ENCODE measurements at regions not wholly inside any gene's neighbourhood (a gene's known extent, or its start where the extent isn't known, plus 50 kb on each side); places are given as distances from the start of the nearest gene placed in this dataset.

- Histone ChIP-seq H3K4me1 (ENCODE audit: insufficient read depth, low read length) (no peaks in the 10 kb centered on the region), H3K27me3 (ENCODE audit: insufficient read depth, low read length) (no peaks in the 10 kb centered on the region), H3K4me3 (ENCODE audit: low read length in 2 of 2) (no peak overlapping the region), H3K36me3 (ENCODE audit: insufficient read depth, low read length) (no peaks in the 10 kb centered on the region), H3K27ac (ENCODE audit: low read depth, low read length) (no peak overlapping the region), H3K9me3 (ENCODE audit: control insufficient read depth in 1 of 2, low read length in 2 of 2) (no peaks in the 10 kb centered on the region)
- H3K36me3 Mint-ChIP-seq: no peaks in the 10 kb centered on the region
- ChIA-PET CTCF (ENCODE audit: partially characterized antibody) (no interaction called here), POLR2A (ENCODE audit: partially characterized antibody) (no interaction called here)
- H3K4me3 Mint-ChIP-seq: no peak overlapping the region
- intact Hi-C loops (cut with micrococcal nuclease): no loop called here
- H3K27ac Mint-ChIP-seq: no peak overlapping the region
- H3K9me3 Mint-ChIP-seq: peaks cover 0 to 23% (median 9%) of the 10 kb centered on the region in 8 donors
- no peaks in the 10 kb centered on the region for H3K4me1 Mint-ChIP-seq
- no peaks in the 10 kb centered on the region for H3K27me3 Mint-ChIP-seq
- no peak for DNase-seq
These were observed 259.8 kb upstream of the GALNT17 start for GRCh38 chr7:70872188-70872587.

- Histone ChIP-seq H3K27me3 (ENCODE audit: insufficient read depth, low read length) (no peaks in the 10 kb centered on the region), H3K36me3 (ENCODE audit: insufficient read depth, low read length) (no peaks in the 10 kb centered on the region), H3K4me3 (ENCODE audit: low read length in 2 of 2) (no peak overlapping the region), H3K27ac (ENCODE audit: low read depth, low read length) (no peak overlapping the region), H3K4me1 (ENCODE audit: insufficient read depth, low read length) (no peaks in the 10 kb centered on the region), H3K9me3 (ENCODE audit: control insufficient read depth in 1 of 2, low read length in 2 of 2) (no peaks in the 10 kb centered on the region)
- H3K9me3 Mint-ChIP-seq: peaks cover 0 to 44% (median 11%) of the 10 kb centered on the region in 8 donors
- no peaks in the 10 kb centered on the region for H3K27me3 Mint-ChIP-seq
- no peak overlapping the region for H3K27ac Mint-ChIP-seq
- ChIA-PET POLR2A (ENCODE audit: partially characterized antibody) (no interaction called here), CTCF (ENCODE audit: partially characterized antibody) (no interaction called here)
- DNase-seq: no peak
- H3K36me3 Mint-ChIP-seq: no peaks in the 10 kb centered on the region
- H3K4me1 Mint-ChIP-seq: no peaks in the 10 kb centered on the region
- H3K4me3 Mint-ChIP-seq: no peak overlapping the region
- intact Hi-C loops (cut with micrococcal nuclease): no loop called here
These were observed 250.6 kb upstream of the GALNT17 start for GRCh38 chr7:70881167-70881847.

- peaks cover 0 to 2% of the 10 kb centered on the region in 2 donors for H3K27me3 Mint-ChIP-seq
- H3K9me3 Mint-ChIP-seq: peaks cover 0 to 35% (median 8%) of the 10 kb centered on the region in 8 donors
- ChIA-PET POLR2A (ENCODE audit: partially characterized antibody) (no interaction called here), CTCF (ENCODE audit: partially characterized antibody) (interaction anchor here (1.5 kb wide), 1 partner anchor 27 kb away, joined by 4 read pairs; no protein-coding TSS in a partner anchor)
- no peaks in the 10 kb centered on the region for H3K36me3 ChIP-seq (ENCODE audit: insufficient read depth, low read length)
- no peak for DNase-seq
- no peaks in the 10 kb centered on the region for H3K36me3 Mint-ChIP-seq
- no peak overlapping the region for H3K27ac ChIP-seq (ENCODE audit: low read depth, low read length)
- H3K27me3 ChIP-seq (ENCODE audit: insufficient read depth, low read length): no peaks in the 10 kb centered on the region
- no peak overlapping the region for H3K27ac Mint-ChIP-seq
- H3K4me1 ChIP-seq (ENCODE audit: insufficient read depth, low read length): no peaks in the 10 kb centered on the region
- H3K4me3 Mint-ChIP-seq: no peak overlapping the region
- no peaks in the 10 kb centered on the region for H3K4me1 Mint-ChIP-seq
- no peak overlapping the region for H3K4me3 ChIP-seq (ENCODE audit: low read length in 2 of 2)
- H3K9me3 ChIP-seq (ENCODE audit: control insufficient read depth in 1 of 2, low read length in 2 of 2): no peaks in the 10 kb centered on the region
- intact Hi-C loops (cut with micrococcal nuclease): no loop called here
These were observed 248.0 kb upstream of the GALNT17 start for GRCh38 chr7:70883750-70884439.

GRCh38 chr7:70884440-70884764 is 247.5 kb upstream of the GALNT17 start:
- no peak overlapping the region for H3K4me3 ChIP-seq (ENCODE audit: low read length in 2 of 2)
- no peak for DNase-seq
- Mint-ChIP-seq H3K36me3 (no peaks in the 10 kb centered on the region), H3K27ac (no peak overlapping the region), H3K4me3 (no peak overlapping the region), H3K27me3 (peaks cover 0 to 2% of the 10 kb centered on the region in 2 donors), H3K4me1 (no peaks in the 10 kb centered on the region), H3K9me3 (peaks cover 0 to 33% (median 11%) of the 10 kb centered on the region in 8 donors)
- POLR2A ChIA-PET (ENCODE audit: partially characterized antibody): no interaction called here
- no peaks in the 10 kb centered on the region for H3K27me3 ChIP-seq (ENCODE audit: insufficient read depth, low read length)
- H3K36me3 ChIP-seq (ENCODE audit: insufficient read depth, low read length): no peaks in the 10 kb centered on the region
- CTCF ChIA-PET (ENCODE audit: partially characterized antibody): no interaction called here
- no peak overlapping the region for H3K27ac ChIP-seq (ENCODE audit: low read depth, low read length)
- H3K4me1 ChIP-seq (ENCODE audit: insufficient read depth, low read length): no peaks in the 10 kb centered on the region
- intact Hi-C loops (cut with micrococcal nuclease): no loop called here
- H3K9me3 ChIP-seq (ENCODE audit: control insufficient read depth in 1 of 2, low read length in 2 of 2): no peaks in the 10 kb centered on the region

- CTCF ChIA-PET (ENCODE audit: partially characterized antibody): no interaction called here
- POLR2A ChIA-PET (ENCODE audit: partially characterized antibody): no interaction called here
- Histone ChIP-seq H3K9me3 (ENCODE audit: control insufficient read depth in 1 of 2, low read length in 2 of 2) (no peaks in the 10 kb centered on the region), H3K27me3 (ENCODE audit: insufficient read depth, low read length) (no peaks in the 10 kb centered on the region), H3K4me3 (ENCODE audit: low read length in 2 of 2) (no peak overlapping the region), H3K36me3 (ENCODE audit: insufficient read depth, low read length) (no peaks in the 10 kb centered on the region), H3K27ac (ENCODE audit: low read depth, low read length) (no peak overlapping the region), H3K4me1 (ENCODE audit: insufficient read depth, low read length) (no peaks in the 10 kb centered on the region)
- Mint-ChIP-seq H3K27ac (no peak overlapping the region), H3K36me3 (no peaks in the 10 kb centered on the region), H3K27me3 (peaks cover 0 to 2% of the 10 kb centered on the region in 2 donors), H3K9me3 (peaks cover 0 to 33% (median 13%) of the 10 kb centered on the region in 8 donors), H3K4me3 (no peak overlapping the region), H3K4me1 (no peaks in the 10 kb centered on the region)
- no peak for DNase-seq
- intact Hi-C loops (cut with micrococcal nuclease): no loop called here
These were observed 247.1 kb upstream of the GALNT17 start for GRCh38 chr7:70884809-70885208.

- H3K36me3 ChIP-seq (ENCODE audit: insufficient read depth, low read length): no peaks in the 10 kb centered on the region
- no peaks in the 10 kb centered on the region for H3K4me1 ChIP-seq (ENCODE audit: insufficient read depth, low read length)
- intact Hi-C loops (cut with micrococcal nuclease): no loop called here
- H3K27ac Mint-ChIP-seq: no peak overlapping the region
- H3K4me1 Mint-ChIP-seq: no peaks in the 10 kb centered on the region
- no peak overlapping the region for H3K4me3 Mint-ChIP-seq
- H3K27ac ChIP-seq (ENCODE audit: low read depth, low read length): no peak overlapping the region
- peaks cover 0 to 30% (median 17%) of the 10 kb centered on the region in 8 donors for H3K9me3 Mint-ChIP-seq
- DNase-seq: no peak
- H3K27me3 Mint-ChIP-seq: peaks cover 0 to 2% of the 10 kb centered on the region in 2 donors
- ChIA-PET POLR2A (ENCODE audit: partially characterized antibody) (no interaction called here), CTCF (ENCODE audit: partially characterized antibody) (no interaction called here)
- H3K9me3 ChIP-seq (ENCODE audit: control insufficient read depth in 1 of 2, low read length in 2 of 2): no peaks in the 10 kb centered on the region
- H3K4me3 ChIP-seq (ENCODE audit: low read length in 2 of 2): no peak overlapping the region
- no peaks in the 10 kb centered on the region for H3K27me3 ChIP-seq (ENCODE audit: insufficient read depth, low read length)
- H3K36me3 Mint-ChIP-seq: no peaks in the 10 kb centered on the region
These were observed 245.4 kb upstream of the GALNT17 start for GRCh38 chr7:70886547-70886946.

GRCh38 chr7:70887186-70887585 is 244.8 kb upstream of the GALNT17 start:
- Mint-ChIP-seq H3K27me3 (peaks cover 0 to 2% of the 10 kb centered on the region in 2 donors), H3K27ac (no peak overlapping the region), H3K4me3 (no peak overlapping the region), H3K36me3 (no peaks in the 10 kb centered on the region), H3K9me3 (peaks cover 0 to 30% (median 17%) of the 10 kb centered on the region in 8 donors), H3K4me1 (no peaks in the 10 kb centered on the region)
- no peak overlapping the region for H3K27ac ChIP-seq (ENCODE audit: low read depth, low read length)
- CTCF ChIA-PET (ENCODE audit: partially characterized antibody): no interaction called here
- POLR2A ChIA-PET (ENCODE audit: partially characterized antibody): no interaction called here
- DNase-seq: no peak
- intact Hi-C loops (cut with micrococcal nuclease): no loop called here
- H3K4me3 ChIP-seq (ENCODE audit: low read length in 2 of 2): no peak overlapping the region
- H3K36me3 ChIP-seq (ENCODE audit: insufficient read depth, low read length): no peaks in the 10 kb centered on the region
- H3K9me3 ChIP-seq (ENCODE audit: control insufficient read depth in 1 of 2, low read length in 2 of 2): no peaks in the 10 kb centered on the region
- H3K27me3 ChIP-seq (ENCODE audit: insufficient read depth, low read length): no peaks in the 10 kb centered on the region
- H3K4me1 ChIP-seq (ENCODE audit: insufficient read depth, low read length): no peaks in the 10 kb centered on the region

Measured in CD4-positive, alpha-beta memory T cell (primary cell).